ENCODE measurements at regions not wholly inside any gene's neighbourhood (a gene's known extent, or its start where the extent isn't known, plus 50 kb on each side); places are given as distances from the start of the nearest gene placed in this dataset.

DNA sequence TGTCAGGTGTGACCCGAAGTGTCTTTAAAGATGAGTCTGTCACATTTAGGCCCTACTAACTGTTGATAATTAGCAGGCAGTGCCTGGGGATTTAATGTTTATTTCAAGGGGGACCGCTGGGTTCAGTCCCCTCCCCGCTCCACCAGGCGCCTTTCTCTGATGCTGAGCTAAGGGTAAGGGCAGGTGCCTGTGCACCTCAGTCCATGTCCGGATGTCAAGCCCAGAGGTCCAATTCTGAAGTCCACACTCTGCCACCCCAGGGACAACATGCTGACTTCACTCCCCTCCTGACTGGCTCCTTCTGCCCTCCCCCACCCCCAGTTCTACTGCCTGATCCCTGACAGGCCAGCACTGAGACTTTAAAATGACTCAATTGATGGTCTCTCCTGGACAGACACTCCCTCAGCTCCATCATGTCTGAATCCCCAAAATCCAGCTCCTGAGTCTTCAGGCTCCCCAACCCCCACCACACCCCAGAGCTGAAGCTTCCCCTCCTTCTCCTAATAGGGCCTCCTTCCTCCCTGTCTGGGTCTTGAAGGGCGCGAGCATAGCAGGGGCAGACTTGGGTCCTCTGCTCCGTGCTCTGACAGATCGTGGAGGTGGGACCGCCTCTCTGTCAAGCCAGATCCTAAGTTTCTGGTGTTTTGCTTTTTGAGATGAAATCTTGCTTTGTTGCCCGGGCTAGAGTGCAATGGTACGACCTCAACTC is 49.8 kb upstream of the ANO1 start:
- DNase-seq (ENCODE audit: low read depth) = no peak
